ENCODE measurements at regions not wholly inside any gene's neighbourhood (a gene's known extent, or its start where the extent isn't known, plus 50 kb on each side); places are given as distances from the start of the nearest gene placed in this dataset.

DNA sequence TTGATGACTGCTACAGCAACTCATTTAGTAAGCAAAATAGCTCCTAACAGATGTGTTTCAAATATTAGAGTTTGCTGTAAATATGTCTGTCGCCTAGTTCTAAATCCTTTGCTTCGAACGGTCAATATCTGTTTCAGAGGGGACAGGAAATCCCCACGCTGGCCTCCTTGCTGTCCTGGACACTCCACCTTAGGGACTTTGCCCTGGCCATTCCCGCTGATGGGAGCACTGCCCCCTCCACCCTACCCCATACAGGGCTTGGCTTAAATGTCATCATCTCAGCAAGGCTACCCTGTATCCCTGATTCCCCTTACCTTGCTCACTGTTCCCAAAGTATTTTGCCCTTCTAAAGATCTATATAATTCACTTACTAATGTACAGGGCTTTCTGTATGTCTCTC, 86.1 kb upstream of the HIVEP3 start:
- Mint-ChIP-seq H3K4me3 (ENCODE audit: unreplicated experiment) (no peak overlapping the region), H3K27me3 (ENCODE audit: unreplicated experiment) (peaks cover 1% of the 10 kb centered on the region), H3K27ac (ENCODE audit: unreplicated experiment) (no peak overlapping the region), H3K4me1 (ENCODE audit: low read depth, unreplicated experiment) (no peaks in the 10 kb centered on the region), H3K36me3 (ENCODE audit: unreplicated experiment) (no peaks in the 10 kb centered on the region), H3K9me3 (ENCODE audit: unreplicated experiment) (peaks cover 4% of the 10 kb centered on the region)
- no peak for DNase-seq
- TF ChIP-seq, protein P1, sequence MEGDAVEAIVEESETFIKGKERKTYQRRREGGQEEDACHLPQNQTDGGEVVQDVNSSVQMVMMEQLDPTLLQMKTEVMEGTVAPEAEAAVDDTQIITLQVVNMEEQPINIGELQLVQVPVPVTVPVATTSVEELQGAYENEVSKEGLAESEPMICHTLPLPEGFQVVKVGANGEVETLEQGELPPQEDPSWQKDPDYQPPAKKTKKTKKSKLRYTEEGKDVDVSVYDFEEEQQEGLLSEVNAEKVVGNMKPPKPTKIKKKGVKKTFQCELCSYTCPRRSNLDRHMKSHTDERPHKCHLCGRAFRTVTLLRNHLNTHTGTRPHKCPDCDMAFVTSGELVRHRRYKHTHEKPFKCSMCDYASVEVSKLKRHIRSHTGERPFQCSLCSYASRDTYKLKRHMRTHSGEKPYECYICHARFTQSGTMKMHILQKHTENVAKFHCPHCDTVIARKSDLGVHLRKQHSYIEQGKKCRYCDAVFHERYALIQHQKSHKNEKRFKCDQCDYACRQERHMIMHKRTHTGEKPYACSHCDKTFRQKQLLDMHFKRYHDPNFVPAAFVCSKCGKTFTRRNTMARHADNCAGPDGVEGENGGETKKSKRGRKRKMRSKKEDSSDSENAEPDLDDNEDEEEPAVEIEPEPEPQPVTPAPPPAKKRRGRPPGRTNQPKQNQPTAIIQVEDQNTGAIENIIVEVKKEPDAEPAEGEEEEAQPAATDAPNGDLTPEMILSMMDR (IDR thresholded peaks at IDR 0.05; ENCODE audit: partially characterized antibody, unreplicated experiment), result no peak

DNA sequence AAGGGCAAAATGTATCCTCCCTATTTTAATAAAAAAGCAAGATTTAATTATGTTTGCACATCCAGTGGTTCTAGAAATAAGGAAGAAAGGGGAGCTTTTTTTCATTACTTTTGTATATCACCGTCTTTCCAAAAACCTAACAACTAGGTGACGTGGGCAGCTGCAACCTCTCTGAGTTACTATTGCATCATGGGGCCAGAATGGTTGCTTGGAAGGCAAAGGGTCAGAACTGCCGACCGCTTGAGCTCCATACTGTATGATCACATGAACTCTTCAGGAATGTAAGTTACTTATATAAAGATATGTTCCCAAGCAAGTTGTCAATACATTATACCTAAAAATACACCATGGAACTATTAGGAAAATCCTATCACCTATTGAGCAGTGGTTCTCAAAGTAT, 85.6 kb upstream of the HIVEP3 start:
- peaks cover 1% of the 10 kb centered on the region for H3K27me3 Mint-ChIP-seq (ENCODE audit: unreplicated experiment)
- TF ChIP-seq, protein P1 (IDR thresholded peaks at IDR 0.05; ENCODE audit: partially characterized antibody, unreplicated experiment), result no peak
- H3K27ac Mint-ChIP-seq (ENCODE audit: unreplicated experiment), result no peak overlapping the region
- no peak overlapping the region for H3K4me3 Mint-ChIP-seq (ENCODE audit: unreplicated experiment)
- DNase-seq, result no peak
- H3K9me3 Mint-ChIP-seq (ENCODE audit: unreplicated experiment), result peaks cover 4% of the 10 kb centered on the region
- no peaks in the 10 kb centered on the region for H3K36me3 Mint-ChIP-seq (ENCODE audit: unreplicated experiment)
- no peaks in the 10 kb centered on the region for H3K4me1 Mint-ChIP-seq (ENCODE audit: low read depth, unreplicated experiment)

DNA sequence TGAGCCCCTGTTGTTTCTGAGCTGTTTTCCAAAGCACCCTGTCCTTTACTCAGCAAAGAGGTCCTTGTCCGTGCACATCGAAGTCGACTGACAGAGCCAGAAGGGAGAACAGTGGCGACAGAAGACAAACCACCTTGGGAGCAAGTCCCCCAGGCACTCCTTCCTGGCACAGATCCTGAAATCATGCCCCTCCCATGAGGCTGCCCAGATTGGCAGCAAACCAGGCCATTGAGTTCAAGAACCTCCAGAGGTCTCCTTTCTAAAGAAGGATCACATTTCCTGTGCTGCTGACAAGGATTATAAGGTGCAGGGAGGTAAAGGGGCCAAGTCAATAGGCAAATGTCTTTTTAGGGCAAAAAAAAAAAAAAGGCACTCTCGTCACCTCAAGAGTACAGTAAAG, 84.7 kb upstream of the HIVEP3 start:
- peaks cover 4% of the 10 kb centered on the region for H3K9me3 Mint-ChIP-seq (ENCODE audit: unreplicated experiment)
- no peak overlapping the region for H3K4me3 Mint-ChIP-seq (ENCODE audit: unreplicated experiment)

DNA sequence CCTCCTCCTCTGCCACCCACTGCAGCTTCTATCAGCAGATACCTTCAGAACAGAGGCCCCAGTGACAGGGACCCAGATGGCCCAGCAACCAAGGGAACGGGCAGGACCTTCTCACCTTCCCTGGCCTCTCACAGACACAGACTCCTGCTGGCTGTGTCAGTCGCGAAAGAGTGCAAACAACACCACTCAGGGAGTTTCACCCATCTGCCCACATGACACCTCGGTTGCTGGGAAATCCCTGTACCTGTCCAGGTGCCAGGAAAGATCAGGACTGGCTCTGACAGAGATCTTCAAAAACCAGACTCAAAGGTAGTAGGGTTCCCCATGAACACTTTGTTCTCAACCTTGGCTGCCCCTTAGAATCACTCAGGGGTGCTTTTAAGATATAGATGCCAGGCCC, 83.5 kb upstream of the HIVEP3 start:
- H3K36me3 Mint-ChIP-seq (ENCODE audit: unreplicated experiment), result no peaks in the 10 kb centered on the region

More for the DNA sequence above, 84.7 kb upstream of the HIVEP3 start:
- TF ChIP-seq, protein P1 (IDR thresholded peaks at IDR 0.05; ENCODE audit: partially characterized antibody, unreplicated experiment), result no peak
- H3K36me3 Mint-ChIP-seq (ENCODE audit: unreplicated experiment), result no peaks in the 10 kb centered on the region
- H3K4me1 Mint-ChIP-seq (ENCODE audit: low read depth, unreplicated experiment), result no peaks in the 10 kb centered on the region
- peaks cover 1% of the 10 kb centered on the region for H3K27me3 Mint-ChIP-seq (ENCODE audit: unreplicated experiment)
- H3K27ac Mint-ChIP-seq (ENCODE audit: unreplicated experiment), result no peak overlapping the region
- no peak for DNase-seq

DNA sequence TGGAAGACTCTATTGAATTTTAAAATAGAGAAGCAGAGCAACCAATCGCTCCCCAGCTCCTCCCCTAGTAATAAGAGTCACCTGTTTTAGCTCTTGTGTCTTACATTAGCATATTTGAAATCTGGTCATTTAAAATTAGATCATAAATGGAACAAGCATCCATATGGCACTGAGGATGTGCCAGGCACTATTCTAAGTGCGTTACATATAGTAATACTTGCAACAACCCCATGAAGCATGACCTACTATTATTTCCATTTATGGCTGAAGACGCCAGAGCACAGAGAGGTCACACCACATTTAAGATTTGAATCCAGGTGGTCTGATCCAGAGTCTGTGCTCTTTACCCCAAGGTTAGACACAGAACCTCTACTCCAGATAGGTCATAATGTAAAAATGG, 82.0 kb upstream of the HIVEP3 start:
- DNase-seq, result no peak
- no peaks in the 10 kb centered on the region for H3K4me1 Mint-ChIP-seq (ENCODE audit: low read depth, unreplicated experiment)
- TF ChIP-seq, protein P1 (IDR thresholded peaks at IDR 0.05; ENCODE audit: partially characterized antibody, unreplicated experiment), result no peak

More for the DNA sequence above, 83.5 kb upstream of the HIVEP3 start:
- Mint-ChIP-seq H3K4me3 (ENCODE audit: unreplicated experiment) (no peak overlapping the region), H3K27me3 (ENCODE audit: unreplicated experiment) (peaks cover 1% of the 10 kb centered on the region), H3K27ac (ENCODE audit: unreplicated experiment) (no peak overlapping the region), H3K9me3 (ENCODE audit: unreplicated experiment) (peaks cover 4% of the 10 kb centered on the region), H3K4me1 (ENCODE audit: low read depth, unreplicated experiment) (no peaks in the 10 kb centered on the region)
- TF ChIP-seq, protein P1 (IDR thresholded peaks at IDR 0.05; ENCODE audit: partially characterized antibody, unreplicated experiment), result no peak
- no peak for DNase-seq

More for the DNA sequence above, 82.0 kb upstream of the HIVEP3 start:
- Mint-ChIP-seq H3K36me3 (ENCODE audit: unreplicated experiment) (no peaks in the 10 kb centered on the region), H3K4me3 (ENCODE audit: unreplicated experiment) (no peak overlapping the region), H3K9me3 (ENCODE audit: unreplicated experiment) (peaks cover 4% of the 10 kb centered on the region), H3K27me3 (ENCODE audit: unreplicated experiment) (peaks cover 1% of the 10 kb centered on the region), H3K27ac (ENCODE audit: unreplicated experiment) (no peak overlapping the region)
